C4-2B (cell line): ENCODE measurements at regions not wholly inside any gene's neighbourhood (a gene's known extent, or its start where the extent isn't known, plus 50 kb on each side); places are given as distances from the start of the nearest gene placed in this dataset.

Source experiments
- CTCF ChIP-seq: fragments of 450-650 bp; conservative IDR thresholded peaks from 2 replicates; pipeline ENCODE4 v1.5.1; 2017; ENCODE audit warnings: mild to moderate bottlenecking
- ZFX ChIP-seq: fragments of 450-650 bp; IDR thresholded peaks from 2 replicates; pipeline ENCODE4 v1.6.1; 2017

- no peak for TF ChIP-seq ZFX
- no peak for TF ChIP-seq CTCF
Measured at GRCh38 chr6:44059359-44060346, 67.6 kb downstream of the MRPL14 start.
